Calu3 (cell line): ENCODE measurements at regions not wholly inside any gene's neighbourhood (a gene's known extent, or its start where the extent isn't known, plus 50 kb on each side); places are given as distances from the start of the nearest gene placed in this dataset.

Experiments used
- BruUV-seq: library from RNA; stranded (reverse); fragments of 400-500 nt; replicated peaks from 2 replicates; lab custom pipeline; 2021; lab: Mats Ljungman, UMichigan
- CTCF ChIA-PET: fragments of 300-600 bp; sonication (Branson Sonifier 250); formaldehyde crosslinking; loops from one replicate; lab custom pipeline; 2022; ENCODE audit warnings: antibody characterized with exemption; lab: Charles Lee
- DNase-seq: peaks from one replicate; pipeline ENCODE4 v3.0.0; 2022
- H3K27ac Mint-ChIP-seq: one replicate; pipeline ENCODE4 v1.8.0; 2022; ENCODE audit warnings: mixed read lengths; ENCODE audit not compliant: unreplicated experiment
- H3K27me3 Mint-ChIP-seq: one replicate; pipeline ENCODE4 v1.8.0; 2022; ENCODE audit warnings: mixed read lengths; ENCODE audit not compliant: unreplicated experiment
- H3K36me3 Mint-ChIP-seq: one replicate; pipeline ENCODE4 v1.8.0; 2022; ENCODE audit warnings: mild to moderate bottlenecking, moderate library complexity, mixed read lengths; ENCODE audit not compliant: insufficient read depth, unreplicated experiment
- H3K4me1 Mint-ChIP-seq: one replicate; pipeline ENCODE4 v1.8.0; 2022; ENCODE audit warnings: mild to moderate bottlenecking, low read depth, mixed read lengths; ENCODE audit not compliant: unreplicated experiment
- H3K4me3 Mint-ChIP-seq: one replicate; pipeline ENCODE4 v1.8.0; 2022; ENCODE audit warnings: mild to moderate bottlenecking, low read depth, moderate library complexity, mixed read lengths; ENCODE audit not compliant: unreplicated experiment
- H3K9me3 Mint-ChIP-seq: one replicate; pipeline ENCODE4 v1.8.0; 2022; ENCODE audit warnings: low read depth, mixed read lengths; ENCODE audit not compliant: unreplicated experiment
- CTCF ChIP-seq: fragments of 200-600 bp; IDR thresholded peaks from one replicate; pipeline ENCODE4 v1.8.0; 2022; ENCODE audit warnings: antibody characterized with exemption; ENCODE audit not compliant: unreplicated experiment
- intact Hi-C: fragments of 100-400 bp; cut with micrococcal nuclease; formaldehyde crosslinking; loops from one replicate; pipeline ENCODE4 v1.10.0; 2022; ENCODE audit not compliant: unreplicated experiment

- H3K27ac Mint-ChIP-seq = no peak overlapping the region
- DNase-seq = no peak
- no peaks in the 10 kb centered on the region for H3K27me3 Mint-ChIP-seq
- intact Hi-C loops = no loop called here
- no peak overlapping the region for H3K4me3 Mint-ChIP-seq
- BruUV-seq = no TSS peak
- peaks cover 14% of the 10 kb centered on the region for H3K9me3 Mint-ChIP-seq
- no peaks in the 10 kb centered on the region for H3K4me1 Mint-ChIP-seq
- CTCF ChIA-PET = no interaction called here
- H3K36me3 Mint-ChIP-seq = no peaks in the 10 kb centered on the region
- no peak for TF ChIP-seq CTCF
Measured at GRCh38 chr12:131402781-131403396, 308.0 kb upstream of the SFSWAP start.

- Mint-ChIP-seq H3K4me1 (no peaks in the 10 kb centered on the region), H3K9me3 (peaks cover 10% of the 10 kb centered on the region), H3K4me3 (no peak overlapping the region), H3K27me3 (peaks cover 4% of the 10 kb centered on the region), H3K36me3 (no peaks in the 10 kb centered on the region), H3K27ac (no peak overlapping the region)
- intact Hi-C loops = no loop called here
- no peak for TF ChIP-seq CTCF
- BruUV-seq = no TSS peak
- DNase-seq = no peak
- CTCF ChIA-PET = no interaction called here
Measured at GRCh38 chr12:131403676-131404075, 307.2 kb upstream of the SFSWAP start.

- H3K4me1 Mint-ChIP-seq = no peaks in the 10 kb centered on the region
- BruUV-seq = no TSS peak
- H3K27me3 Mint-ChIP-seq = peaks cover 15% of the 10 kb centered on the region
- DNase-seq = no peak
- TF ChIP-seq CTCF = no peak
- H3K36me3 Mint-ChIP-seq = no peaks in the 10 kb centered on the region
- CTCF ChIA-PET = no interaction called here
- no peak overlapping the region for H3K4me3 Mint-ChIP-seq
- no peak overlapping the region for H3K27ac Mint-ChIP-seq
- H3K9me3 Mint-ChIP-seq = peaks cover 4% of the 10 kb centered on the region
- intact Hi-C loops = no loop called here
Measured at GRCh38 chr12:131404705-131405104, 306.2 kb upstream of the SFSWAP start.

GRCh38 chr12:131407221-131408035, 303.5 kb upstream of the SFSWAP start:
- Mint-ChIP-seq H3K4me1 (no peaks in the 10 kb centered on the region), H3K4me3 (no peak overlapping the region), H3K36me3 (no peaks in the 10 kb centered on the region), H3K27ac (no peak overlapping the region), H3K9me3 (peaks cover 6% of the 10 kb centered on the region), H3K27me3 (peaks cover 42% of the 10 kb centered on the region)
- DNase-seq = no peak
- intact Hi-C loops = no loop called here
- BruUV-seq = no TSS peak
- TF ChIP-seq CTCF = no peak
- CTCF ChIA-PET = no interaction called here
